Endothelial cell of umbilical vein (primary cell): ENCODE measurements at regions not wholly inside any gene's neighbourhood (a gene's known extent, or its start where the extent isn't known, plus 50 kb on each side); places are given as distances from the start of the nearest gene placed in this dataset.
A peak's percentile ranks its signal among the peaks of the same experiment; 100 is the strongest.

Source experiments
- BruUV-seq: library from RNA; stranded (reverse); fragments of 400-500 nt; replicated peaks from 2 replicates; lab custom pipeline; 2021; lab: Mats Ljungman, UMichigan
- CTCF ChIA-PET: fragments of 300-600, 350-600 bp; sonication (Branson Sonifier 250); formaldehyde crosslinking; loops from one replicate; lab custom pipeline; 2021; ENCODE audit warnings: antibody characterized with exemption, inconsistent platforms; lab: Charles Lee
- POLR2A ChIA-PET: fragments of 300-600, 350-600 bp; sonication (Branson Sonifier 250); formaldehyde crosslinking; loops from one replicate; lab custom pipeline; 2021; ENCODE audit warnings: antibody characterized with exemption, inconsistent platforms; lab: Charles Lee
- DNase-seq: peaks from one replicate; pipeline ENCODE4 v3.0.0-alpha.2; 2011; ENCODE audit warnings: low read depth, low spot score
- FAIRE-seq: peaks from 2 replicates; lab custom pipeline; 2011; peaks lifted over from hg19 to GRCh38; lab: Jason Lieb, UNC
- H2AFZ ChIP-seq: 2 replicates; pipeline ENCODE4 v1.6.0; 2012; ENCODE audit warnings: low read depth, low read length, control low read depth, inconsistent platforms
- H3K27ac ChIP-seq: 2 replicates; pipeline ENCODE4 v1.5.1; 2011; ENCODE audit warnings: low read depth, mild to moderate bottlenecking, control low read depth, low read length, moderate library complexity; ENCODE audit not compliant: insufficient read depth
- H3K27me3 ChIP-seq, 2 experiments: 2 replicates each; pipeline versions ENCODE4 v1.6.0 to v1.6.1; 2011; ENCODE audit warnings: low read length in 2 of 2, mixed read lengths in 1 of 2; ENCODE audit not compliant: control insufficient read depth in 2 of 2, insufficient read depth in 2 of 2
- H3K36me3 ChIP-seq, 2 experiments: 2 replicates in 1 of 2; 3 replicates in 1 of 2; pipeline ENCODE4 v1.5.1; 2011; ENCODE audit warnings: low read length in 2 of 2, mild to moderate bottlenecking in 1 of 2, moderate library complexity in 1 of 2; ENCODE audit not compliant: control insufficient read depth in 2 of 2, insufficient read depth in 2 of 2; ENCODE audit errors: extremely low read depth in 1 of 2
- H3K4me1 ChIP-seq: 3 replicates; pipeline ENCODE4 v1.5.1; 2011; ENCODE audit warnings: mild to moderate bottlenecking, low read length; ENCODE audit not compliant: control insufficient read depth, insufficient read depth; ENCODE audit errors: extremely low read depth
- H3K4me2 ChIP-seq: 2 replicates; pipeline ENCODE4 v1.6.1; 2011; ENCODE audit warnings: low read length, control low read depth, mixed read lengths; ENCODE audit not compliant: insufficient read depth
- H3K4me3 ChIP-seq, 3 experiments: fragments of 200-600 bp in 1 of 3; sonication (generic), shearing (Covaris generic) in 1 of 3; replicated peaks in 1 of 3; 2 replicates each; pipeline ENCODE4 v1.5.1; 2011 to 2016; ENCODE audit warnings: control low read depth in 3 of 3, low read length in 3 of 3, mild to moderate bottlenecking in 2 of 3, inconsistent platforms in 1 of 3, low read depth in 1 of 3, moderate library complexity in 1 of 3; ENCODE audit not compliant: insufficient read depth in 1 of 3
- H3K79me2 ChIP-seq: 2 replicates; pipeline ENCODE4 v1.6.0; 2012; ENCODE audit warnings: low read length, inconsistent platforms; ENCODE audit not compliant: control insufficient read depth, insufficient read depth
- H3K9ac ChIP-seq: replicated peaks from 2 replicates; pipeline ENCODE3; 2011; ENCODE audit warnings: low read length, control low read depth; ENCODE audit not compliant: insufficient read depth; ENCODE audit errors: extremely low read depth
- H3K9me1 ChIP-seq: replicated peaks from 3 replicates; pipeline ENCODE4 v1.6.0; 2011; ENCODE audit warnings: mild to moderate bottlenecking, low read length; ENCODE audit not compliant: control insufficient read depth, insufficient read depth; ENCODE audit errors: extremely low read depth
- H3K9me3 ChIP-seq: replicated peaks from 2 replicates; pipeline ENCODE4 v1.5.1; 2012; ENCODE audit warnings: low read length, inconsistent platforms; ENCODE audit not compliant: control insufficient read depth, insufficient read depth
- H4K20me1 ChIP-seq: replicated peaks from 2 replicates; pipeline ENCODE3; 2011; ENCODE audit warnings: mild to moderate bottlenecking, low read length; ENCODE audit not compliant: control insufficient read depth, insufficient read depth; ENCODE audit errors: extremely low read depth
- CTCF ChIP-seq, 2 donors: IDR thresholded peaks; 1 replicate in 1 of 2; 2 replicates in 1 of 2; pipeline ENCODE4 v1.5.1; 2011; ENCODE audit warnings: low read length in 2 of 2, mild to moderate bottlenecking in 2 of 2, moderate library complexity in 2 of 2, control low read depth in 1 of 2, inconsistent platforms in 1 of 2, low read depth in 1 of 2; ENCODE audit not compliant: insufficient read depth in 1 of 2; ENCODE audit errors: extremely low read depth in 1 of 2
- EZH2 ChIP-seq: IDR thresholded peaks from 2 replicates; pipeline ENCODE4 v1.6.1; 2012; ENCODE audit warnings: borderline replicate concordance, low read depth, mild to moderate bottlenecking, moderate library complexity, low read length, inconsistent platforms; ENCODE audit not compliant: severe bottlenecking
- FOS ChIP-seq: IDR thresholded peaks from 2 replicates; pipeline ENCODE4 v1.6.1; 2011; ENCODE audit warnings: mild to moderate bottlenecking, low read length, moderate library complexity, borderline replicate concordance; ENCODE audit not compliant: insufficient read depth
- GATA2 ChIP-seq: IDR thresholded peaks from 2 replicates; pipeline ENCODE4 v1.7.0; 2011; ENCODE audit warnings: low read depth, mild to moderate bottlenecking, moderate library complexity, mixed read lengths, low read length; ENCODE audit not compliant: insufficient read length, insufficient read depth
- JUN ChIP-seq: IDR thresholded peaks from 2 replicates; pipeline ENCODE4 v1.6.1; 2011; ENCODE audit warnings: borderline replicate concordance, low read depth; ENCODE audit not compliant: insufficient read length, insufficient read depth
- MAX ChIP-seq: IDR thresholded peaks from 2 replicates; pipeline ENCODE4 v1.6.1; 2011; ENCODE audit not compliant: insufficient read depth, insufficient read length
- MYC ChIP-seq: IDR thresholded peaks from one replicate; pipeline ENCODE4 v1.6.1; 2011; ENCODE audit warnings: mild to moderate bottlenecking, low read depth, low read length
- POLR2A ChIP-seq: IDR thresholded peaks from 2 replicates; pipeline ENCODE4 v1.6.1; 2012; ENCODE audit warnings: low read depth, mild to moderate bottlenecking, control low read depth, low read length
- POLR2AphosphoS5 ChIP-seq: IDR thresholded peaks from 2 replicates; pipeline ENCODE4 v1.6.1; 2012; ENCODE audit warnings: low read depth, mild to moderate bottlenecking, control low read depth, low read length, moderate library complexity; ENCODE audit not compliant: insufficient read depth
- dilution Hi-C: fragments of 300-500 bp; cut with MboI; formaldehyde crosslinking; loops from one replicate; pipeline ENCODE4 v1.15.0; 2019; ENCODE audit warnings: low sequenced_read_pairs; ENCODE audit not compliant: extremely low pct_ligation_motif_present
- intact Hi-C: fragments of 100-400 bp; cut with micrococcal nuclease; formaldehyde crosslinking; loops from one replicate; pipeline ENCODE4 v1.10.0; 2022

GRCh38 chr17:63292421-63292820 is 153.7 kb downstream of the CYB561 start:
- H3K79me2 ChIP-seq, result no peaks in the 10 kb centered on the region
- BruUV-seq, result no TSS peak
- dilution Hi-C loops (no loop called here), intact Hi-C loops (loop anchor here (2.0 kb wide), 1 partner anchor 14 kb away; no protein-coding TSS in a partner anchor)
- H3K9ac ChIP-seq, result no peak overlapping the region
- H3K36me3 ChIP-seq, result no peaks in the 10 kb centered on the region
- POLR2A ChIA-PET, result no interaction called here
- CTCF ChIA-PET, result interaction anchor here (0.6 to 1.2 kb wide), 4 partner anchors 13 to 1564 kb away, joined by 3 to 8 read pairs (median 4); no protein-coding TSS in a partner anchor
- DNase-seq (peak; percentile 24), FAIRE-seq (no peak)
- H3K27ac ChIP-seq, result no peak overlapping the region
- TF ChIP-seq GATA2 (no peak), MYC (no peak), POLR2AphosphoS5 (no peak), EZH2 (no peak), POLR2A (no peak), JUN (no peak), FOS (no peak), MAX (no peak), CTCF (IDR thresholded peaks at IDR 0.05; ENCODE audit: extremely low read depth in 1 of 2, insufficient read depth in 1 of 2, low read depth in 1 of 2, low read length in 2 of 2) (no peak)
- H4K20me1 ChIP-seq, result no peaks in the 10 kb centered on the region
- H3K9me1 ChIP-seq, result peaks cover 3% of the 10 kb centered on the region
- peaks cover 30% of the 10 kb centered on the region for H3K4me1 ChIP-seq
- H3K9me3 ChIP-seq, result peaks cover 4% of the 10 kb centered on the region
- no peaks in the 10 kb centered on the region for H3K27me3 ChIP-seq
- no peak overlapping the region for H3K4me3 ChIP-seq
- no peak overlapping the region for H2AFZ ChIP-seq
- no peak overlapping the region for H3K4me2 ChIP-seq
